Spinal cord (tissue), 9 donors: ENCODE measurements at regions not wholly inside any gene's neighbourhood (a gene's known extent, or its start where the extent isn't known, plus 50 kb on each side); places are given as distances from the start of the nearest gene placed in this dataset.

Experiments used
- DNase-seq, 6 donors: peaks; one replicate each; pipeline versions ENCODE4 v3.0.0 to v3.0.0-alpha.2; 2013 to 2015; ENCODE audit warnings: low spot score in 6 of 6, low read depth in 4 of 6
- H3K27ac ChIP-seq: one replicate; pipeline ENCODE4 v1.5.1; 2013; ENCODE audit warnings: low read depth, low read length, control low read depth
- H3K27me3 ChIP-seq: one replicate; pipeline ENCODE4 v1.6.1; 2013; ENCODE audit warnings: low read length; ENCODE audit not compliant: control insufficient read depth, insufficient read depth
- H3K36me3 ChIP-seq: one replicate; pipeline ENCODE4 v1.6.1; 2013; ENCODE audit warnings: low read length; ENCODE audit not compliant: control insufficient read depth, insufficient read depth
- H3K4me1 ChIP-seq: one replicate; pipeline ENCODE4 v1.6.1; 2013; ENCODE audit warnings: low read length; ENCODE audit not compliant: control insufficient read depth, insufficient read depth
- H3K4me3 ChIP-seq: one replicate; pipeline ENCODE4 v1.5.1; 2013; ENCODE audit warnings: low read depth, low read length, control low read depth
- H3K9me3 ChIP-seq: one replicate; pipeline ENCODE4 v1.6.1; 2013; ENCODE audit warnings: low read length; ENCODE audit not compliant: control insufficient read depth, insufficient read depth
- WGBS: methylation state at CpG from one replicate; pipeline ENCODE4 v1.1.5; 2013; ENCODE audit warnings: missing lambda C conversion rate; ENCODE audit not compliant: insufficient coverage; 5-methylcytosine and 5-hydroxymethylcytosine counted together
- donor health status: healthy.

DNA sequence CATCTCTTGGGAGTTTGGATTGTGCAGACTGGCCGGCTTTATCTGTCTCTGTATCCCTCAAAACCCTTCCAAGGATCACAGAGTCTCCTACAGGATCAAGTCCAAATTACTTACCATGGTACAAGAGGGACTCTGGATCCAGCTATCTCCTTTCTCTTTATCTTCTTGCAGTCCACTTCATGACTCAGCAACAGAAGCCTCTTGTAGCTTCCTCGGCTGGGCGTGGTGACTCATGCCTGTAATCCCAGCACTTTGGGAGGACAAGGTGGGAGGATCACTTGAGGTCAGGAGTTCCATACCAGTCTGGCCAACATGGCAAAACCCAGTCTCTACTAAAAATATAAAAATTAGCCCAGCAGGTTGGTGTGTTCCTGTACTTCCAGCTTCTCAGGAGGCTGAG, 189.7 kb downstream of the BCAT1 start:
- WGBS: 100% methylated on average over 1 of the region's 3 CpGs
- Histone ChIP-seq H3K27ac (no peak overlapping the region), H3K4me3 (no peak overlapping the region), H3K9me3 (no peaks in the 10 kb centered on the region), H3K27me3 (no peaks in the 10 kb centered on the region), H3K36me3 (no peaks in the 10 kb centered on the region), H3K4me1 (no peaks in the 10 kb centered on the region)
- DNase-seq: no peak

GRCh38 chr12:24756479-24757024, 192.3 kb downstream of the BCAT1 start:
- DNase-seq: peak in 2 of 6 donors; percentile 17 to 49
- no CpG with 5 or more reads among the region's 3 CpGs for WGBS

DNA sequence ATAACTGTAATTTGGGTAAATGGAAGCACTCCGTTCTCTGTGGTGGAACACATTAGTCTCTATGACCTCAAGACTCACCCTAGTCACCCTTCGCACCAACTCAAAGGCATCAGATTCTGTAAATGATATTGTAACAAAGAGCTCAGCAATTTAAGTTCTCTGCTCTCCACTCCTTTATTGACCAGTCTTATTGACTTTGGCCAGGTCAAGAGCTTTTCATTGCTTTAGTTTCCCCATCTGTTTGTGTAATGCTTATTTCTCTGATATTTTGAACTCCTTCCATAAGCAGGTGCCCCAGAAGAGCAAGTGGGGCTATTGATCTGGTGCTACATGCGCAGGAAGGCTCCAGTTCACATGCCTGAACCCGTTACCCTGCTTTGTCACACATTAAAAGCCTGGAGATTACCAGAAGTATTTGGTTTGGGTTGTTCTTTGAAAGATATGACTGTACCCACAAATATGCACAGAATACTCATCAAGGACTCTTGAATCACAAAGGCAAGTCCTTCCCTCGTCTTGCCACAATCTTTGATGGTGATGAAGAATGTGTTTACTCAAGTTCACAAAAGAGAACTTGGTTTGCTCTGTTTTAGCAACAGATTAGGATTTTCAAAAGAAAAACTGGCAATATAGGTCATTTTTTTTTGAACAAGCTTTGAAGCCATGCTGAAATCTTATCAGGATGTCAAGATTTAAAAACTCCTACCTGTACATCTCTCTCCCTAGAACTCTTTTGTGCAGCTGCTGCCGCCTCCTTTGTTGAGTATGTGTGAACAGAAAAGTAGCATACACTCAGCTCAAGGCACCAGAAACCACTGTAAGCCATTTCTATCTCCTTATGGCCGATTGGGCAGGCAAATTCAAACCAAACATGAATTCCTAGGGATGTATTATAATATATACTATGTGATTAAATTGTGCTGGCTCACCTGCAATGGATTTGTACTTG, 193.9 kb downstream of the BCAT1 start:
- no peak overlapping the region for H3K4me3 ChIP-seq
- H3K27me3 ChIP-seq: no peaks in the 10 kb centered on the region
- no peaks in the 10 kb centered on the region for H3K4me1 ChIP-seq
- peak in 1 of 6 donors; percentile 75 for DNase-seq
- no CpG with 5 or more reads among the region's 7 CpGs for WGBS
- no peaks in the 10 kb centered on the region for H3K36me3 ChIP-seq
- no peaks in the 10 kb centered on the region for H3K9me3 ChIP-seq
- no peak overlapping the region for H3K27ac ChIP-seq

More at GRCh38 chr12:24756479-24757024, 192.3 kb downstream of the BCAT1 start:
- Histone ChIP-seq H3K27ac (peak overlapping the region; percentile 2), H3K4me3 (no peak overlapping the region), H3K36me3 (no peaks in the 10 kb centered on the region), H3K27me3 (no peaks in the 10 kb centered on the region), H3K4me1 (no peaks in the 10 kb centered on the region), H3K9me3 (no peaks in the 10 kb centered on the region)

- no peak overlapping the region for H3K4me3 ChIP-seq
- 57% methylated on average over 1 of the region's 4 CpGs for WGBS
- H3K9me3 ChIP-seq: no peaks in the 10 kb centered on the region
- H3K27me3 ChIP-seq: no peaks in the 10 kb centered on the region
- DNase-seq: no peak
- H3K36me3 ChIP-seq: no peaks in the 10 kb centered on the region
- no peaks in the 10 kb centered on the region for H3K4me1 ChIP-seq
- no peak overlapping the region for H3K27ac ChIP-seq
These were observed 196.0 kb downstream of the BCAT1 start for GRCh38 chr12:24752763-24753462.

DNA sequence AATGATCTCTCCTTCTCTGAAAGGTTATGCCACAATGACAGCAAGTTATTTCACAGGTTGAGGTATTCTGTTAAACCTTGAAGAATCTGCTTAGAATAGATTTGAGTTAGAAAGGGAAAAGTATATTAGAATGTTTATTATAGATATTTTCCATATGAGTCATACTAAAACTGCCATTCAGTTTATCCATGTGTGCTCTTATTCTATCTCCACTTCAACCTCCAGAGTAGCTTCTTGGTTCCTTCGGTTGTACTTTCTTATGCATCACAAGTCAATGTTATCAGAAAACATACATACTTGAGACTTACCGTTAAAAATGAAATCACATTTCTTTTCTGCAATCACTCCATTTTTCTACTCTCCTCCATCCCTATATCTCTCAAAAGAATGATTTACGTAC, 197.7 kb downstream of the BCAT1 start:
- WGBS: 100% methylated on average over 3 of the region's 3 CpGs
- Histone ChIP-seq H3K36me3 (no peaks in the 10 kb centered on the region), H3K27me3 (no peaks in the 10 kb centered on the region), H3K4me3 (no peak overlapping the region), H3K9me3 (no peaks in the 10 kb centered on the region), H3K4me1 (no peaks in the 10 kb centered on the region), H3K27ac (no peak overlapping the region)
- DNase-seq: no peak

DNA sequence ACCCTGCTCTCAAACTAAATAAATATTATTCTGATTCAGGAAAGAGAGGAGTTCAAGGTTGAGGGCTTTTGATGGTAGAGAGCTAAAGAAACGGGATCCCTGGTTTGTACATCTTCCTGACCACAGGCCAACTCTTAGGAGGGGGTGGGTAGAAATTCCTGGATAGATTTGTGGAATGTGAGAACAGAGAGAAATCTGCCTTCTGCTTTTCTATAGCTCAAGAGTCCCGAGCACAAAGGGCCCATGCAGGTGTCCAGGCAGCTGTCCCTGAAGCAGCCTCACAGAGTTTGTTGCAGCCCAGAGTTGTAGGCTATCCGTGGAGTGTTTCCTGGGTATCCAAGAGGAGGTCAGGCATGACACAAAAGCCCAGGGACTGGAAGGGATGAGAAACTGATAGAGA, 198.6 kb downstream of the BCAT1 start:
- 47% methylated on average over 2 of the region's 3 CpGs for WGBS

GRCh38 chr12:24749171-24749570, 199.7 kb downstream of the BCAT1 start:
- DNase-seq: no peak
- no peak overlapping the region for H3K27ac ChIP-seq
- H3K36me3 ChIP-seq: no peaks in the 10 kb centered on the region
- no peaks in the 10 kb centered on the region for H3K9me3 ChIP-seq
- WGBS: 97% methylated on average over 3 of the region's 3 CpGs
- H3K4me1 ChIP-seq: no peaks in the 10 kb centered on the region
- H3K4me3 ChIP-seq: no peak overlapping the region
- H3K27me3 ChIP-seq: no peaks in the 10 kb centered on the region

More for the DNA sequence above, 198.6 kb downstream of the BCAT1 start:
- DNase-seq: no peak
- no peak overlapping the region for H3K27ac ChIP-seq
- no peaks in the 10 kb centered on the region for H3K9me3 ChIP-seq
- no peaks in the 10 kb centered on the region for H3K36me3 ChIP-seq
- H3K4me1 ChIP-seq: no peaks in the 10 kb centered on the region
- H3K4me3 ChIP-seq: no peak overlapping the region
- H3K27me3 ChIP-seq: no peaks in the 10 kb centered on the region

GRCh38 chr12:24748326-24748725, 200.6 kb downstream of the BCAT1 start:
- H3K4me1 ChIP-seq: no peaks in the 10 kb centered on the region
- H3K27ac ChIP-seq: no peak overlapping the region
- H3K36me3 ChIP-seq: no peaks in the 10 kb centered on the region
- no peak overlapping the region for H3K4me3 ChIP-seq
- 26% methylated on average over 4 of the region's 11 CpGs for WGBS
- DNase-seq: peak in 1 of 6 donors; percentile 40
- H3K27me3 ChIP-seq: no peaks in the 10 kb centered on the region
- H3K9me3 ChIP-seq: no peaks in the 10 kb centered on the region

GRCh38 chr12:24746864-24747263, 202.0 kb downstream of the BCAT1 start:
- no CpG with 5 or more reads among the region's 2 CpGs for WGBS
- DNase-seq: no peak

More at GRCh38 chr12:24746864-24747263, 202.0 kb downstream of the BCAT1 start:
- H3K27ac ChIP-seq: no peak overlapping the region
- H3K4me3 ChIP-seq: no peak overlapping the region
- no peaks in the 10 kb centered on the region for H3K27me3 ChIP-seq
- H3K4me1 ChIP-seq: no peaks in the 10 kb centered on the region
- H3K36me3 ChIP-seq: no peaks in the 10 kb centered on the region
- no peaks in the 10 kb centered on the region for H3K9me3 ChIP-seq
